ENCODE measurements at regions not wholly inside any gene's neighbourhood (a gene's known extent, or its start where the extent isn't known, plus 50 kb on each side); places are given as distances from the start of the nearest gene placed in this dataset.

DNA sequence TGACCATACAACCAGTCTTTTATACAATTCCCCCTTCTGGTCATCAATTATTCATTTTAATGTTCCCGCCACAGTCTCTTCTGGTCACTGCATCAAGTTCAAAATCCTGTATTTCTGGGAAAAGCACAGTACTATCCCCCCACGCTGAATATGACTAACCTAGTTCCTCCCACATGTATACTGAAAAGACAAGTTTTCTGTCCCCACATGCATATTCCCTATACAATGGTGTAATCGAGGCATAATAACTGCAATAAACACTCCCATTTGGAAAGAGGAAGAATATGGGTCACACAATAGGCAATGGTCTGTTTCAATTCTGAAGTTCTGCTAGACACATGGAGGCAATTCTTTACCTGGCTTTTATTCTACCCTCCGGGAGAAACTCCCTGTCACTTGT is 344.9 kb downstream of the EFNA5 start:
- TF ChIP-seq EP300 (IDR thresholded peaks at IDR 0.05; ENCODE audit: borderline replicate concordance), result no peak
- no peak for TF ChIP-seq REST (IDR thresholded peaks at IDR 0.05; ENCODE audit: low read depth)
- no peak for TF ChIP-seq EGR1 (IDR thresholded peaks at IDR 0.05)
- no peak for TF ChIP-seq TEAD4 (IDR thresholded peaks at IDR 0.05)
- no peak for TF ChIP-seq MAX (IDR thresholded peaks at IDR 0.05)
- TF ChIP-seq TCF12 (IDR thresholded peaks at IDR 0.05; ENCODE audit: low read depth), result no peak
- TF ChIP-seq NFIC (IDR thresholded peaks at IDR 0.05), result no peak
- TF ChIP-seq RAD21 (IDR thresholded peaks at IDR 0.05; ENCODE audit: low read depth), result no peak
- no peak for TF ChIP-seq FOXM1 (IDR thresholded peaks at IDR 0.05; ENCODE audit: borderline replicate concordance, low read depth)
- TF ChIP-seq TAF1 (IDR thresholded peaks at IDR 0.05; ENCODE audit: low read depth), result no peak
- TF ChIP-seq CREB1 (IDR thresholded peaks at IDR 0.05; ENCODE audit: low read depth), result no peak
- no peak for TF ChIP-seq ZBTB7A (IDR thresholded peaks at IDR 0.05; ENCODE audit: low read depth)
- TF ChIP-seq CEBPB (IDR thresholded peaks at IDR 0.05), result no peak
- no peak for TF ChIP-seq YY1 (IDR thresholded peaks at IDR 0.05; ENCODE audit: low read depth)
